Tongue (tissue), 1 donor: ENCODE measurements at regions not wholly inside any gene's neighbourhood (a gene's known extent, or its start where the extent isn't known, plus 50 kb on each side); places are given as distances from the start of the nearest gene placed in this dataset.
A peak's percentile ranks its signal among the peaks of the same experiment; 100 is the strongest.

Source experiments
- DNase-seq: peaks from one replicate; pipeline ENCODE4 v3.0.0-alpha.2; 2015

- DNase-seq: no peak
Measured at GRCh38 chr10:49243610-49244283, 55.2 kb upstream of the C10orf71 start.

DNA sequence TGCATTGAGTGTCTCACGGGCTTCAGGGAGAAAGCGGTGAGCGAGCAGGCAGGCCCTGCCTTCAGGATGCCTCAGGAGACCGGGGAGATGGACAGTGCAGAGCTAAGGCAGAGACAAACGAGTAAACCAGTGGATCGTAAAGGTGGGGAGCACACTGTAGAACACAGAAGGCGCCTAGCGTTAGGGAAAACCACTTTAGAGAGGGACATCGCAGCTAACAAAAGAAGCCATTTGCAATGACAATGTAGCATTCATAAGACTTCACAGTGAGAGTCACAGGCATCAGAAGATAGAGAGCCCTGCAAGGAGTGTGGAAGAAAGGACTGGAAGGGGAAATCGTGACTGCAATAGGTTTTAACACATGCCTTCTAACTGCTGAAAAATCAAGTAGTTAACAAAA is 54.9 kb upstream of the TMEM273 start:
- DNase-seq: no peak

DNA sequence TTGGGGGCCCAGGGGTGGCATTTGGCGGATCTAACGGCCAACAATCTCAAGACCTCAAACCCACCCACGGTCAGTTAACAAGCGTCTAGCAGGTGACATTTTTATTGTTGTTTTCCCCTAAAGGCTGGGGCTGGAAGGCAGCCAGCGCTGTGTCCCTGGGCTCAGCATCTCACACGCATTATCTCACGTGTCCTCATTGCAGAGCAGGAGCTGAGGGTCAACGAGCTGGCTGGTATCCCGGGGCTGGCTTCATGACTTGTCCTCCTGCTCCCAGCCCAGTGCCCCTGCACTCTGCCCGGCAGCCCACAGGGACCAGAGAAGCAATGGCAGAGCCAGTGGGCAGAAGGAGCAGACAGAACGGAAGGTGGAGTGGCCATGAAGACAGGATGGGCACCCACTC is 54.4 kb upstream of the TMEM273 start:
- DNase-seq: no peak

GRCh38 chr10:49241385-49241784 is 53.2 kb upstream of the TMEM273 start:
- DNase-seq: peak; percentile 48

- DNase-seq: no peak
Measured at GRCh38 chr10:49240946-49241345, 52.8 kb upstream of the TMEM273 start.
